ENCODE measurements at regions not wholly inside any gene's neighbourhood (a gene's known extent, or its start where the extent isn't known, plus 50 kb on each side); places are given as distances from the start of the nearest gene placed in this dataset.

- TF ChIP-seq NR2F1 (conservative IDR thresholded peaks at IDR 0.05) (peak; percentile 74), MEF2A (IDR thresholded peaks at IDR 0.05; ENCODE audit: insufficient read depth, low read depth, low read length) (0 out of 2 replicates have a peak, but pooled peaks have one; percentile 26), RUNX3 (IDR thresholded peaks at IDR 0.05; ENCODE audit: low read length) (peak; percentile 78), RCOR1 (conservative IDR thresholded peaks at IDR 0.05; ENCODE audit: low read depth, low read length) (no peak)
- Histone ChIP-seq H3K9me3 (replicated peaks; ENCODE audit: control insufficient read depth, insufficient read depth, low read length) (peaks cover 2% of the 10 kb centered on the region; the same call in 1 of the 3 replicates), H3K4me2 (ENCODE audit: control insufficient read depth, insufficient read depth) (0 out of 2 replicates have a peak overlapping the region, but pooled peaks have one; percentile 25), H3K27me3 (replicated peaks in 1 of 2; ENCODE audit: control insufficient read depth in 2 of 2, insufficient read depth in 2 of 2, low read length in 1 of 2) (no peaks in the 10 kb centered on the region), H3K27ac (ENCODE audit: control insufficient read depth, insufficient read depth) (no peak overlapping the region), H2AFZ (ENCODE audit: control insufficient read depth, low read depth, low read length) (no peak overlapping the region), H3K79me2 (ENCODE audit: control insufficient read depth, insufficient read depth, low read length) (no peaks in the 10 kb centered on the region), H4K20me1 (ENCODE audit: control insufficient read depth, insufficient read depth) (no peaks in the 10 kb centered on the region), H3K9ac (ENCODE audit: control insufficient read depth, insufficient read depth, low read length) (no peak overlapping the region), H3K4me3 (no peak overlapping the region), H3K4me1 (ENCODE audit: control insufficient read depth, insufficient read depth, low read length) (no peaks in the 10 kb centered on the region), H3K36me3 (ENCODE audit: control insufficient read depth in 2 of 2, insufficient read depth in 2 of 2, low read length in 1 of 2) (no peaks in the 10 kb centered on the region)
- no TSS peak for BruUV-seq (replicated peaks)
- ChIA-PET RAD21 (ENCODE audit: unreplicated experiment) (no interaction called here), SMC1A (ENCODE audit: uncharacterized antibody, unreplicated experiment) (interaction anchor here (0.7 kb wide), 1 partner anchor 81 kb away, joined by 3 read pairs; no protein-coding TSS in a partner anchor), CTCF (no interaction called here), POLR2A (interaction anchor here (0.6 kb wide), 1 partner anchor 23 kb away, joined by 4 read pairs; no protein-coding TSS in a partner anchor)
- ATAC-seq (peak; percentile 31), FAIRE-seq (peak; percentile 13), DNase-seq (ENCODE audit: low read depth, low spot score) (peak; percentile 17)
- in situ Hi-C loops (cut with MboI) (no loop called here), intact Hi-C loops (cut with micrococcal nuclease; ENCODE audit: unreplicated experiment) (no loop called here)
- WGBS (ENCODE audit: insufficient coverage, insufficient replicate concordance, low lambda C conversion rate, missing lambda C conversion rate), result 7% methylated on average over 10 of the region's 10 CpGs
These were observed 141.5 kb downstream of the MTPAP start for GRCh38 chr10:30207485-30208052.

- ChIA-PET CTCF (no interaction called here), SMC1A (ENCODE audit: uncharacterized antibody, unreplicated experiment) (no interaction called here), RAD21 (ENCODE audit: unreplicated experiment) (no interaction called here), POLR2A (no interaction called here)
- ATAC-seq (no peak), DNase-seq (ENCODE audit: low read depth, low spot score) (no peak), FAIRE-seq (no peak)
- no peak overlapping the region for H2AFZ ChIP-seq (ENCODE audit: control insufficient read depth, low read depth, low read length)
- no peaks in the 10 kb centered on the region; a peak in 1 of 4 replicates for H3K27me3 ChIP-seq (replicated peaks in 1 of 2; ENCODE audit: control insufficient read depth in 2 of 2, insufficient read depth in 2 of 2, low read length in 1 of 2)
- BruUV-seq (replicated peaks), result no TSS peak
- no peak overlapping the region for H3K4me3 ChIP-seq
- H3K4me2 ChIP-seq (ENCODE audit: control insufficient read depth, insufficient read depth), result no peak overlapping the region
- no peaks in the 10 kb centered on the region for H3K4me1 ChIP-seq (ENCODE audit: control insufficient read depth, insufficient read depth, low read length)
- WGBS (ENCODE audit: insufficient coverage, insufficient replicate concordance, low lambda C conversion rate, missing lambda C conversion rate), result 12% methylated on average over 4 of the region's 4 CpGs
- no peaks in the 10 kb centered on the region for H3K36me3 ChIP-seq (ENCODE audit: control insufficient read depth in 2 of 2, insufficient read depth in 2 of 2, low read length in 1 of 2)
- H3K9ac ChIP-seq (ENCODE audit: control insufficient read depth, insufficient read depth, low read length), result no peak overlapping the region
- H4K20me1 ChIP-seq (ENCODE audit: control insufficient read depth, insufficient read depth), result no peaks in the 10 kb centered on the region
- H3K79me2 ChIP-seq (ENCODE audit: control insufficient read depth, insufficient read depth, low read length), result no peaks in the 10 kb centered on the region
- peaks cover 2% of the 10 kb centered on the region; the same call in 1 of the 3 replicates for H3K9me3 ChIP-seq (replicated peaks; ENCODE audit: control insufficient read depth, insufficient read depth, low read length)
- no peak overlapping the region for H3K27ac ChIP-seq (ENCODE audit: control insufficient read depth, insufficient read depth)
- TF ChIP-seq NRF1 (conservative IDR thresholded peaks at IDR 0.05; ENCODE audit: low read depth, low read length), result no peak
- no peak for TF ChIP-seq ASH2L (IDR thresholded peaks at IDR 0.05; ENCODE audit: borderline replicate concordance, low read depth)
- TF ChIP-seq HDAC6 (IDR thresholded peaks at IDR 0.05; ENCODE audit: unreplicated experiment), result no peak
- TF ChIP-seq REST (IDR thresholded peaks at IDR 0.05; ENCODE audit: low read depth, low read length), result no peak
- no peak for TF ChIP-seq FOS (IDR thresholded peaks at IDR 0.05; ENCODE audit: borderline replicate concordance, extremely low read depth, insufficient read length)
- TF ChIP-seq BRCA1 (IDR thresholded peaks at IDR 0.05; ENCODE audit: low read depth, low read length), result no peak
- intact Hi-C loops (cut with micrococcal nuclease; ENCODE audit: unreplicated experiment), result no loop called here
- in situ Hi-C loops (cut with MboI), result no loop called here
These were observed 140.6 kb upstream of the JCAD start for GRCh38 chr10:30200017-30200415.

All from GM12878 (cell line).